ENCODE measurements at regions not wholly inside any gene's neighbourhood (a gene's known extent, or its start where the extent isn't known, plus 50 kb on each side); places are given as distances from the start of the nearest gene placed in this dataset.

DNA sequence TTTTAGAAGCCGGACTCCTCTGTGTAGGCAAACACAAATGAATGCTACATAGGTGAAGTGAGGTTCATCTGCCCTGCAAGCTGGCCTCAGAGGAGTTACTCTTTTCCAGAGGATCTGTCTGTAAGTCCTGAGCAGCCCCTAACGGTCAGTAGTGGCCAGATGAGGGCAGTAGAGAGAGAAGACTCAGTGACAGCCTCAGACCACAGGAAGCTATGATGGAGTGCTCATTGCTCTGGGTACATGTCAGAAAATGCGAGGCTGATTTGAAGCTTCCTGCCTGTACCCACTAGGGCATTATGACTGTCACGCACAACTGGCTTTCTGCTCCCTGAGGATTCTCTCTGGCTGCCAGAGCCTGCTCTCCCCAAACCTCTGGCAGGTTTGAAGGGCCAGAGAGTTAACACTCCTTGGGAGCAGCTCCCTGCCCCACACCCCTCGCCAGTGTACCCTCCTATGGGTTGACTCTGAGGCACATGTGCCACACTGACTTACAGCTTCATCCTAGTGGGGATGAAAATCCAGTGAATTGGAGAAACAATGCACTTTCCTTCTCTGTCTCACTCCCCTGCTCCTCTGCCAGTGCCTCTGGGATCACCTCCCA is 141.5 kb downstream of the GABRG2 start:
- H3K27me3 ChIP-seq (ENCODE audit: control insufficient read depth, insufficient read depth, low read length) = no peaks in the 10 kb centered on the region
- H3K4me3 ChIP-seq (ENCODE audit: low read depth, low read length) = no peak overlapping the region
- H3K27ac ChIP-seq (ENCODE audit: low read depth, low read length) = no peak overlapping the region

DNA sequence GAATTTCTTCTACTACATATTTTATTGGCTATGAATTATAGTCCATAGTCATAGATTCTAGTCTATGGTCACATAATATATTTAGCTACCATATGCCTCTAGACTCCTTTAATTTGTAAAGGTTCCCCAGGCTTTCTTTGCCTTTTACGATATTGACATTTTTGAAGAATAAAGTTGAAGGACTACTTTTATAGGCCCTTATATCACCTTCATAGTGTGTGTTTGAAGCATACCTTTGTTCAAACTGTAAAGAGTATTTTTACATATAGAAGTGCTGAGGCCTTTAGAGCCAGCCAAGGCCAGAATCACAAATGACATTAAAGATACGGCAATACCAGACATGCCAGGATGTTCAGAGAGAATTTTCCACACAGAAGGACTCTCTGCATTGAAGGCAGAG is 147.0 kb downstream of the GABRG2 start:
- no peaks in the 10 kb centered on the region for H3K9me3 ChIP-seq (ENCODE audit: control insufficient read depth, insufficient read depth, low read length)
- H3K36me3 ChIP-seq (ENCODE audit: control insufficient read depth, insufficient read depth, low read length) = no peaks in the 10 kb centered on the region
- no peak overlapping the region for H3K9ac ChIP-seq (ENCODE audit: low read depth, low read length)
- H3K4me3 ChIP-seq (ENCODE audit: low read depth, low read length) = no peak overlapping the region
- no peaks in the 10 kb centered on the region for H3K27me3 ChIP-seq (ENCODE audit: control insufficient read depth, insufficient read depth, low read length)
- no peaks in the 10 kb centered on the region for H3K4me1 ChIP-seq (ENCODE audit: control insufficient read depth, insufficient read depth, low read length)
- no peak overlapping the region for H3K27ac ChIP-seq (ENCODE audit: low read depth, low read length)

More for the DNA sequence above, 141.5 kb downstream of the GABRG2 start:
- Histone ChIP-seq H3K4me1 (ENCODE audit: control insufficient read depth, insufficient read depth, low read length) (no peaks in the 10 kb centered on the region), H3K9me3 (ENCODE audit: control insufficient read depth, insufficient read depth, low read length) (no peaks in the 10 kb centered on the region), H3K36me3 (ENCODE audit: control insufficient read depth, insufficient read depth, low read length) (no peaks in the 10 kb centered on the region), H3K9ac (ENCODE audit: low read depth, low read length) (no peak overlapping the region)

DNA sequence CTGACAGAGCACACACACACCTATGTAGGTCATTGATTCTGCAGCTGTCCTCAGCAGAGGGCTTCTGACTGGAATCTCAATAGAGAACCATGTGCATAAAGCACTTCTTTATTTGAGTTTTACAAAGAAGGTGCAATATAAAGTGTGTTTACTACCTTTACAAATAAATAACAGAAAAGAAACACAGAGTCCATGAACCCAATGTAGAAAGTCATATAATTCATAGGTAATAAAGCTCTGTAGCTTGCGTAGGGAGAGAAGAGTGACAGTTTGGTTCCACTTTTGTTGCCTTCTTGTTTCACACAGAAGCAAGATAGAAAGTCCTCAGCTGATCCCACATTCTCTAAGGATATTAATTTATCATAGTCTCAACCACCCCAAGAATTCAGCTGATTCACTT is 149.5 kb downstream of the GABRG2 start:
- Histone ChIP-seq H3K4me1 (ENCODE audit: control insufficient read depth, insufficient read depth, low read length) (no peaks in the 10 kb centered on the region), H3K9ac (ENCODE audit: low read depth, low read length) (no peak overlapping the region), H3K4me3 (ENCODE audit: low read depth, low read length) (no peak overlapping the region), H3K27ac (ENCODE audit: low read depth, low read length) (no peak overlapping the region), H3K27me3 (ENCODE audit: control insufficient read depth, insufficient read depth, low read length) (no peaks in the 10 kb centered on the region), H3K36me3 (ENCODE audit: control insufficient read depth, insufficient read depth, low read length) (no peaks in the 10 kb centered on the region), H3K9me3 (ENCODE audit: control insufficient read depth, insufficient read depth, low read length) (no peaks in the 10 kb centered on the region)

DNA sequence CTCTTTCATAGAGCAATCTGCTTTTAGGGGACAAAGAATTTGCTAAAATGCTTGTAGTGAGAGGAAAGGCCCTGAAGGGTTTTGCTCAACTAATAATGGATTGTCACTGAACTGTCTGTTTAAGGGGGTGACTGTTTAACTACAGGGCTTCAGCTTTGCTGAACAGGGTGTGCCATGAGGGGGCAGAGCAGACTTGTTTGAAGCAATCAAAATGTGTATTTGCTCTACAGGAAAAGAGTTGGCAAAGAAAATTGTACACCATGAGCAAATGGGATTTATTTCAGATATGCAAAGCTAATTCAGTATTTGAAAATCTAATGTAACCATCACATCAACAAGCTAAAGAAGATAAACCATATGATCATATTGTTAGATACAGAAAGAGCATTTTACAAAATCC is 154.3 kb downstream of the GABRG2 start:
- H3K9ac ChIP-seq (ENCODE audit: low read depth, low read length) = no peak overlapping the region
- H3K27me3 ChIP-seq (ENCODE audit: control insufficient read depth, insufficient read depth, low read length) = no peaks in the 10 kb centered on the region
- H3K4me1 ChIP-seq (ENCODE audit: control insufficient read depth, insufficient read depth, low read length) = no peaks in the 10 kb centered on the region
- H3K9me3 ChIP-seq (ENCODE audit: control insufficient read depth, insufficient read depth, low read length) = no peaks in the 10 kb centered on the region
- H3K36me3 ChIP-seq (ENCODE audit: control insufficient read depth, insufficient read depth, low read length) = no peaks in the 10 kb centered on the region
- H3K4me3 ChIP-seq (ENCODE audit: low read depth, low read length) = no peak overlapping the region
- no peak overlapping the region for H3K27ac ChIP-seq (ENCODE audit: low read depth, low read length)

DNA sequence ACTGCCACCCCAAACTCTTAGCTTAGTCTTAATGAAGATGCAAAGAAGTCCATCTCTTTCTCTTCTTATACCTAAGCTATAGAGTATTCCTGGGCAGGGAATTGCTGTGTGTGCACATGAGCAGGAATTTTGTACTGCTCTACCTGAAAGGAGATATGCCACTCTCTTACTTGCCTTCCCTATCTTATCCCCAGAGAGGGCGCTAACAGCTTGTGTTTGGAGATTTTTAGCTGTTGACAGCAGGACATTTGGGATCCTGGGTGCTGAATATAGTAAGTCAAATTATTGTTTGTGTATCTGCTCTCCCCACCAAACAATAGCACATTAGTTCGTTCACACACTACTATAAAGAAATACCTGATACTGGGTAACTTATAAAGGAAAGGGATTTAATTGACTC is 159.5 kb downstream of the GABRG2 start:
- no peak overlapping the region for H3K4me3 ChIP-seq (ENCODE audit: low read depth, low read length)
- no peaks in the 10 kb centered on the region for H3K27me3 ChIP-seq (ENCODE audit: control insufficient read depth, insufficient read depth, low read length)
- peaks cover 12% of the 10 kb centered on the region; the same call in 1 of the 2 replicates for H3K9me3 ChIP-seq (ENCODE audit: control insufficient read depth, insufficient read depth, low read length)
- no peaks in the 10 kb centered on the region for H3K4me1 ChIP-seq (ENCODE audit: control insufficient read depth, insufficient read depth, low read length)
- H3K27ac ChIP-seq (ENCODE audit: low read depth, low read length) = no peak overlapping the region
- no peaks in the 10 kb centered on the region for H3K36me3 ChIP-seq (ENCODE audit: control insufficient read depth, insufficient read depth, low read length)
- H3K9ac ChIP-seq (ENCODE audit: low read depth, low read length) = no peak overlapping the region

DNA sequence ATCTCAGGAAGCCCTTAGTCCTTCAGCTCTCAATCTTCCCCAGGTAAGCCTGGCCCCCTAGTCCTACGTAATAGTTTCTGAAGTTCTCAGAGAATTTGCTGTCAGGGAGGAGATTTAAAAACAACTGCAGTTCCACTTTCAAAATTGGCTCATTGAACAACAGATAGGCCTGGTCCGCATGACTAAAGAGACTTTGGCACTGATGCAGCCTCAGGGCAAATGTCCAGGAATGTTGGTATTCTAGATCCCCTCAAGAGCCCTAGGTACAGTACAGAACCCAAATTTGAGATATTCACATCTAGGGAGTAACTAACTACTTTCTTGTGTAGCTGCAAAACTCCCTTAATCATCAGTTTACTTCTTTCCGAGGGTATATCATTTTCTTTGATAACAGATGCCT is 162.8 kb downstream of the GABRG2 start:
- Histone ChIP-seq H3K9me3 (ENCODE audit: control insufficient read depth, insufficient read depth, low read length) (peaks cover 30% of the 10 kb centered on the region), H3K36me3 (ENCODE audit: control insufficient read depth, insufficient read depth, low read length) (no peaks in the 10 kb centered on the region), H3K4me1 (ENCODE audit: control insufficient read depth, insufficient read depth, low read length) (no peaks in the 10 kb centered on the region), H3K9ac (ENCODE audit: low read depth, low read length) (no peak overlapping the region), H3K27ac (ENCODE audit: low read depth, low read length) (no peak overlapping the region), H3K27me3 (ENCODE audit: control insufficient read depth, insufficient read depth, low read length) (no peaks in the 10 kb centered on the region), H3K4me3 (ENCODE audit: low read depth, low read length) (no peak overlapping the region)

DNA sequence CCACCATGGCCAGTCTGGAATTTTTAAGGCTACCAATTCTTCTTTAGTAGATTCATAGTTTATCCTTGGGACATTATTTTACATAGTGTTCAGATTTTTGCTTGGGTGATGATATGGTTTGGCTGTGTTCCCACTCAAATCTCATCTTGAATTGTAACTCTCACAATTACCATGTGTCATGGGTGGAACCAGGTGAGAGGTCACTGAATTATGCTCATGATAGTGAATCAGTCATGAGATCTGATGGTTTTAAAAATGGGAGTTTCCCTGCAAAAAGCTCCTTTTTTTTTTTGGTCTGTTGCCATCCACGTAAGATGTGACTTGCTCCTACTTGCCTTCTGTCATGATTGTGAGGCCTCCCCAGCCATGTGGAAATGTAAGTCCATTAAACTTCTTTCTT is 163.9 kb downstream of the GABRG2 start:
- H3K4me1 ChIP-seq (ENCODE audit: control insufficient read depth, insufficient read depth, low read length) = no peaks in the 10 kb centered on the region
- no peak overlapping the region for H3K27ac ChIP-seq (ENCODE audit: low read depth, low read length)
- H3K27me3 ChIP-seq (ENCODE audit: control insufficient read depth, insufficient read depth, low read length) = no peaks in the 10 kb centered on the region
- H3K9me3 ChIP-seq (ENCODE audit: control insufficient read depth, insufficient read depth, low read length) = peaks cover 41% of the 10 kb centered on the region
- H3K4me3 ChIP-seq (ENCODE audit: low read depth, low read length) = no peak overlapping the region
- H3K9ac ChIP-seq (ENCODE audit: low read depth, low read length) = no peak overlapping the region
- no peaks in the 10 kb centered on the region for H3K36me3 ChIP-seq (ENCODE audit: control insufficient read depth, insufficient read depth, low read length)

DNA sequence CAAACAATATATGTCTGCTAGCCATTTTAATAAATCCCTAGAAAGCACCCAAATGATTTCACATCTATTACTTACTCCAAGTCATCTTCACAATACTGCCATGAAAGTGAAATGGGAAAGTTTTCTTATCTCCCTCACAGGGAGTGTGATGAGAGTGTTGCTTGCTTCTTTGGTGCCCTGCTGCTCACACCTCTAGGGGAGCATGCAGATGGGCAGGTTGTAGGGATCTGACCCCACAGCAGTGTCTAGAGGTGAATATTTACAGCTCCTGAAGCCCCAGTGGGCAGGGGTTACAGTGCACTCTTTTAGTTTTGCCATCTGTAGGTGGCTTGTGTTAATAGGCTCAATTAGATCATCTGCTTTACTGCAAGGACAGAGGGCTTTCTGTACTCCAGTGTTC is 173.2 kb downstream of the GABRG2 start:
- H3K9ac ChIP-seq (ENCODE audit: low read depth, low read length) = no peak overlapping the region
- H3K4me1 ChIP-seq (ENCODE audit: control insufficient read depth, insufficient read depth, low read length) = no peaks in the 10 kb centered on the region
- no peaks in the 10 kb centered on the region for H3K27me3 ChIP-seq (ENCODE audit: control insufficient read depth, insufficient read depth, low read length)
- no peak overlapping the region for H3K27ac ChIP-seq (ENCODE audit: low read depth, low read length)
- peaks cover 12% of the 10 kb centered on the region for H3K9me3 ChIP-seq (ENCODE audit: control insufficient read depth, insufficient read depth, low read length)
- H3K36me3 ChIP-seq (ENCODE audit: control insufficient read depth, insufficient read depth, low read length) = no peaks in the 10 kb centered on the region
- no peak overlapping the region for H3K4me3 ChIP-seq (ENCODE audit: low read depth, low read length)

DNA sequence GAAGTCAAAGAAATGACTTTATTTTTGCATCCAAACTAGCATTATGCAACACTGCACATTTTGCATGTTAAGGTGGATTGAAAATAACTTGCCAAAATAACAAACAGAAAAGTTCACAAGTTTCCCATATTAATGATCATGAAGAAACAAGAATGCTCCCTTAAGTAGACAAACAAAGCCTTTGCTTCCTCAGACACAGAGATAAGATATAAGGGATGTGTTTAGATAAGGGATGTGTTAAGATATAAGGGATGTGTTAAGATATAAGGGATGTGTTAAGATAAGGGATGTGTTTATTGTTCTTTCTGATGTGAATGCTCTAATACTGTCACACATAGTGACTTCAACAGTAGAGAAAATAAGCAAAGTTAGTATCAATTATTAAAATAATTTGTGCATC is 174.8 kb downstream of the GABRG2 start:
- H3K4me1 ChIP-seq (ENCODE audit: control insufficient read depth, insufficient read depth, low read length) = no peaks in the 10 kb centered on the region
- H3K9ac ChIP-seq (ENCODE audit: low read depth, low read length) = no peak overlapping the region
- no peak overlapping the region for H3K27ac ChIP-seq (ENCODE audit: low read depth, low read length)
- H3K27me3 ChIP-seq (ENCODE audit: control insufficient read depth, insufficient read depth, low read length) = no peaks in the 10 kb centered on the region
- H3K36me3 ChIP-seq (ENCODE audit: control insufficient read depth, insufficient read depth, low read length) = no peaks in the 10 kb centered on the region
- H3K9me3 ChIP-seq (ENCODE audit: control insufficient read depth, insufficient read depth, low read length) = peaks cover 2% of the 10 kb centered on the region; the same call in 1 of the 2 replicates
- no peak overlapping the region for H3K4me3 ChIP-seq (ENCODE audit: low read depth, low read length)

DNA sequence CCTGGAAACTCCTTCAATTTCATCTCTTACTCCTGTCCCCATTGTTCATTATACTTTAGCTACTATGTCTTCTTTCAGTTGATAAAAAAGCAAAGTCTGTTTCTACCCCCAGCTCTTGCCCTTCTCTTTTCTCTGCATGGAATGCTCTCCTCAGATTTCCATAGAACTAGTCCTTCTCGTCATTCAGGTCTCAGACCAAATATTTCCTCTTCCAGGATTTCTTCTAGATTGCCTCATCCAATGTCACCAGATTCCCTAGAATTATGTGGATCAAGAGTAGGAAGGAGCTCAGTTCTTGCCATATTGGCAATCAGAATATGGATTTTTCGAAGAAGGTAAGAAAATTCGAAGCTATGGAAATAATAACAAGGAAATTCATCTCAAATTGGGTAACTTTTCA is 176.1 kb downstream of the GABRG2 start:
- Histone ChIP-seq H3K27me3 (ENCODE audit: control insufficient read depth, insufficient read depth, low read length) (no peaks in the 10 kb centered on the region), H3K9me3 (ENCODE audit: control insufficient read depth, insufficient read depth, low read length) (no peaks in the 10 kb centered on the region)

DNA sequence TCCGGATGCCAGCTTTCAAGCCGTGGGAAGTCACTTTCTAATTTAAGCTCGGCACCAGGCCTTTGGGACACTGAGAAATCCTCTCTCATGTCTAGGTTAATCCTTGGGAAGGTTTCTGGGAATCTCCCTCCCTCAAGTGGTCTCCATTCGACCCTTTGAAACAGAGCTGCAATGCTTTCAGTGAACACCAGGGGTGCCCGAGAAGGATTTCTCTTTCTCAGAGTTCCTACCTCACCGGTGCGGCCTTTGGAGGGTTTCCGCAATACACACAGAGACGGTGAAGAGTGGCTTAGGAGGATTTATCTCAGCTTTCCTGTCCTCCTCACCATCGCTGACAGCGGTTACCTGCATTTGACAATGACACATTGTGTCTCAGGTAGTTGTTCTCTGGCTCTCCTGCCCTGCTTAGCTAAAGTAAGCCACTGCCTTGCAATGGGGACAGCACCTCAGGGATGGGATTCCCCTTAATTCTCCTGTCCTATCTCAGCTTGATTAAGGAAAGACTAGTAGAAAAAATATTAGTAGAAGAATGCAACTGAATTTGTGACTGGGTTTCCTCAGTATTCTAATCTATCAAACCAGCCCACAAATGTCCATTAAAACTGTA is 180.6 kb downstream of the GABRG2 start:
- H3K4me1 ChIP-seq (ENCODE audit: control insufficient read depth, insufficient read depth, low read length) = no peaks in the 10 kb centered on the region; the same call in 1 of the 2 replicates
- no peaks in the 10 kb centered on the region for H3K36me3 ChIP-seq (ENCODE audit: control insufficient read depth, insufficient read depth, low read length)
- H3K27ac ChIP-seq (ENCODE audit: low read depth, low read length) = no peak overlapping the region
- no peaks in the 10 kb centered on the region for H3K27me3 ChIP-seq (ENCODE audit: control insufficient read depth, insufficient read depth, low read length)
- no peak overlapping the region for H3K9ac ChIP-seq (ENCODE audit: low read depth, low read length)
- no peaks in the 10 kb centered on the region for H3K9me3 ChIP-seq (ENCODE audit: control insufficient read depth, insufficient read depth, low read length)
- H3K4me3 ChIP-seq (ENCODE audit: low read depth, low read length) = no peak overlapping the region

More for the DNA sequence above, 176.1 kb downstream of the GABRG2 start:
- Histone ChIP-seq H3K9ac (ENCODE audit: low read depth, low read length) (no peak overlapping the region), H3K27ac (ENCODE audit: low read depth, low read length) (no peak overlapping the region), H3K36me3 (ENCODE audit: control insufficient read depth, insufficient read depth, low read length) (no peaks in the 10 kb centered on the region), H3K4me3 (ENCODE audit: low read depth, low read length) (no peak overlapping the region), H3K4me1 (ENCODE audit: control insufficient read depth, insufficient read depth, low read length) (no peaks in the 10 kb centered on the region)

Data from HUES48 (cell line).